H9 (cell line): ENCODE measurements at regions not wholly inside any gene's neighbourhood (a gene's known extent, or its start where the extent isn't known, plus 50 kb on each side); places are given as distances from the start of the nearest gene placed in this dataset.
A peak's percentile ranks its signal among the peaks of the same experiment; 100 is the strongest.

Experiments
- DNase-seq: peaks from one replicate; pipeline ENCODE4 v3.0.0-alpha.2; 2017
- H2AFZ ChIP-seq: one replicate; pipeline ENCODE4 v1.6.1; 2013; ENCODE audit warnings: mild to moderate bottlenecking, low read length, control low read depth, moderate library complexity
- H2AK5ac ChIP-seq: 2 replicates; pipeline ENCODE4 v1.6.1; 2013; ENCODE audit warnings: low read length, control low read depth, mixed read lengths; ENCODE audit not compliant: insufficient read length
- H2BK120ac ChIP-seq: one replicate; pipeline ENCODE4 v1.6.1; 2013; ENCODE audit warnings: low read depth, mild to moderate bottlenecking, low read length, control low read depth, inconsistent platforms; ENCODE audit not compliant: poor library complexity, severe bottlenecking
- H2BK12ac ChIP-seq: 2 replicates; pipeline ENCODE4 v1.6.1; 2013; ENCODE audit warnings: low read length, control low read depth, mixed read lengths, low read depth; ENCODE audit not compliant: insufficient read length
- H2BK15ac ChIP-seq: 2 replicates; pipeline ENCODE4 v1.6.1; 2013; ENCODE audit warnings: low read depth, low read length, control low read depth
- H2BK20ac ChIP-seq: one replicate; pipeline ENCODE4 v1.6.1; 2013; ENCODE audit warnings: low read depth, mild to moderate bottlenecking, low read length, control low read depth, inconsistent platforms; ENCODE audit not compliant: poor library complexity, severe bottlenecking
- H2BK5ac ChIP-seq: 2 replicates; pipeline ENCODE4 v1.6.1; 2013; ENCODE audit warnings: low read length, control low read depth, mixed read lengths; ENCODE audit not compliant: insufficient read length
- H3K14ac ChIP-seq: 2 replicates; pipeline ENCODE4 v1.6.1; 2013; ENCODE audit warnings: low read length, control low read depth; ENCODE audit not compliant: insufficient read depth
- H3K18ac ChIP-seq: 2 replicates; pipeline ENCODE4 v1.6.1; 2013; ENCODE audit warnings: low read depth, mild to moderate bottlenecking, mixed read lengths, low read length, control low read depth; ENCODE audit not compliant: insufficient read length
- H3K23ac ChIP-seq: 2 replicates; pipeline ENCODE4 v1.6.1; 2013; ENCODE audit warnings: low read length, control low read depth, mixed read lengths, low read depth; ENCODE audit not compliant: insufficient read length
- H3K23me2 ChIP-seq: 2 replicates; pipeline ENCODE4 v1.6.1; 2013; ENCODE audit warnings: low read depth, mild to moderate bottlenecking, mixed read lengths, low read length, control low read depth; ENCODE audit not compliant: insufficient read length, poor library complexity, severe bottlenecking
- H3K27ac ChIP-seq: 2 replicates; pipeline ENCODE4 v1.5.1; 2013; ENCODE audit warnings: low read length, control low read depth, mixed read lengths, low read depth; ENCODE audit not compliant: insufficient read length
- H3K27me3 ChIP-seq: 2 replicates; pipeline ENCODE4 v1.6.1; 2013; ENCODE audit warnings: low read length, control low read depth, inconsistent platforms; ENCODE audit not compliant: insufficient read depth
- H3K4ac ChIP-seq: 2 replicates; pipeline ENCODE4 v1.6.1; 2013; ENCODE audit warnings: low read depth, mild to moderate bottlenecking, control low read depth, inconsistent platforms, low read length, moderate library complexity
- H3K4me1 ChIP-seq: 2 replicates; pipeline ENCODE4 v1.6.1; 2013; ENCODE audit warnings: low read length, control low read depth, inconsistent platforms; ENCODE audit not compliant: insufficient read depth
- H3K4me2 ChIP-seq: 2 replicates; pipeline ENCODE4 v1.6.1; 2013; ENCODE audit warnings: low read length, control low read depth, mixed read lengths; ENCODE audit not compliant: insufficient read length, insufficient read depth
- H3K56ac ChIP-seq: 2 replicates; pipeline ENCODE4 v1.6.1; 2013; ENCODE audit warnings: low read depth, mild to moderate bottlenecking, mixed read lengths, low read length, control low read depth; ENCODE audit not compliant: insufficient read length
- H3K79me1 ChIP-seq: 2 replicates; pipeline ENCODE4 v1.6.1; 2013; ENCODE audit warnings: low read depth, mild to moderate bottlenecking, moderate library complexity, low read length, control low read depth, inconsistent platforms; ENCODE audit not compliant: insufficient read depth, poor library complexity, severe bottlenecking
- H3K79me2 ChIP-seq: 2 replicates; pipeline ENCODE4 v1.6.1; 2013; ENCODE audit warnings: low read length, control low read depth, inconsistent platforms; ENCODE audit not compliant: insufficient read depth
- H3K9ac ChIP-seq: 2 replicates; pipeline ENCODE4 v1.6.1; 2013; ENCODE audit warnings: low read length, control low read depth, mixed read lengths; ENCODE audit not compliant: insufficient read length; ENCODE audit errors: extremely low read depth
- H3K9me3 ChIP-seq: one replicate; pipeline ENCODE4 v1.6.1; 2013; ENCODE audit warnings: low read depth, low read length, inconsistent platforms; ENCODE audit not compliant: control insufficient read depth
- H3T11ph ChIP-seq: one replicate; pipeline ENCODE4 v1.6.1; 2013; ENCODE audit warnings: mild to moderate bottlenecking, low read length, control low read depth, inconsistent platforms
- H4K20me1 ChIP-seq: one replicate; pipeline ENCODE4 v1.6.1; 2013; ENCODE audit not compliant: control insufficient read depth, insufficient read length, insufficient read depth
- H4K5ac ChIP-seq: 2 replicates; pipeline ENCODE4 v1.6.1; 2013; ENCODE audit warnings: low read depth, mild to moderate bottlenecking, mixed read lengths, low read length, control low read depth; ENCODE audit not compliant: insufficient read length
- H4K8ac ChIP-seq: replicated peaks from 2 replicates; pipeline ENCODE4 v1.6.1; 2013; ENCODE audit warnings: low read length, control low read depth, mixed read lengths, low read depth; ENCODE audit not compliant: insufficient read length
- H4K91ac ChIP-seq: 2 replicates; pipeline ENCODE4 v1.6.1; 2013; ENCODE audit warnings: low read depth, mild to moderate bottlenecking, moderate library complexity, mixed read lengths, low read length, control low read depth; ENCODE audit not compliant: insufficient read length
- H3K27ac Mint-ChIP-seq, 3 experiments: 2 replicates in 2 of 3; 3 replicates in 1 of 3; pipeline ENCODE4 v1.8.0; 2020 to 2021; ENCODE audit warnings: mixed read lengths in 3 of 3, mild to moderate bottlenecking in 1 of 3, moderate library complexity in 1 of 3
- H3K27me3 Mint-ChIP-seq: 2 replicates; pipeline ENCODE4 v1.8.0; 2021; ENCODE audit warnings: low read depth, mild to moderate bottlenecking, moderate library complexity, mixed read lengths
- H3K36me3 Mint-ChIP-seq, 3 experiments: 2 replicates in 2 of 3; 3 replicates in 1 of 3; pipeline ENCODE4 v1.8.0; 2020 to 2021; ENCODE audit warnings: low read depth in 3 of 3, mixed read lengths in 3 of 3; ENCODE audit not compliant: insufficient read depth in 1 of 3
- H3K4me1 Mint-ChIP-seq, 2 experiments: 2 replicates each; pipeline ENCODE4 v1.8.0; 2020; ENCODE audit warnings: mixed read lengths in 2 of 2
- H3K4me3 Mint-ChIP-seq, 2 experiments: 2 replicates in 1 of 2; 3 replicates in 1 of 2; pipeline ENCODE4 v1.8.0; 2020 to 2021; ENCODE audit warnings: mild to moderate bottlenecking in 2 of 2, mixed read lengths in 2 of 2, moderate library complexity in 1 of 2
- H3K9me3 Mint-ChIP-seq, 2 experiments: 2 replicates in 1 of 2; 3 replicates in 1 of 2; pipeline ENCODE4 v1.8.0; 2020; ENCODE audit warnings: mild to moderate bottlenecking in 2 of 2, mixed read lengths in 2 of 2, moderate library complexity in 1 of 2
- CTCF ChIP-seq: fragments of 200-600 bp; sonication (generic); conservative IDR thresholded peaks from 3 replicates; pipeline ENCODE4 v1.8.0; 2021; ENCODE audit warnings: antibody characterized with exemption, mild to moderate bottlenecking
- WGBS: extraction: QIAGEN DNeasy Blood & Tissue Kit; methylation state at CpG from one replicate; pipeline ENCODE4 v1.1.7; 2013; ENCODE audit warnings: missing lambda C conversion rate, low lambda C conversion rate, mixed read lengths; ENCODE audit not compliant: insufficient read length; ENCODE audit errors: extremely low coverage; 5-methylcytosine and 5-hydroxymethylcytosine counted together

- H3K9me3 ChIP-seq = no peaks in the 10 kb centered on the region
- no peak overlapping the region for H2BK5ac ChIP-seq
- DNase-seq = no peak
- H4K20me1 ChIP-seq = no peaks in the 10 kb centered on the region
- no peak overlapping the region for H2AFZ ChIP-seq
- no peak overlapping the region for H3K23ac ChIP-seq
- H2BK15ac ChIP-seq = no peak overlapping the region
- Mint-ChIP-seq H3K4me3 (no peak overlapping the region), H3K9me3 (no peaks in the 10 kb centered on the region), H3K27me3 (no peaks in the 10 kb centered on the region), H3K27ac (peak overlapping the region in 1 of 3 experiments; percentile 30; a peak in 1 of 7 replicates), H3K36me3 (peaks cover 0 to 2% (median 0%) of the 10 kb centered on the region in 3 experiments; a peak in 1 of 7 replicates), H3K4me1 (peaks cover 25 to 29% of the 10 kb centered on the region in 2 experiments)
- H4K8ac ChIP-seq = no peak overlapping the region
- no peaks in the 10 kb centered on the region for H3K79me2 ChIP-seq
- H4K5ac ChIP-seq = no peak overlapping the region
- no peak overlapping the region for H3T11ph ChIP-seq
- no peak overlapping the region for H3K4me2 ChIP-seq
- H4K91ac ChIP-seq = no peak overlapping the region
- H3K9ac ChIP-seq = no peak overlapping the region
- no CpG with 5 or more reads among the region's 2 CpGs for WGBS
- H2BK20ac ChIP-seq = no peak overlapping the region
- H3K79me1 ChIP-seq = no peaks in the 10 kb centered on the region
- H3K18ac ChIP-seq = no peak overlapping the region
- no peaks in the 10 kb centered on the region for H3K4me1 ChIP-seq
- no peak overlapping the region for H3K27ac ChIP-seq
- H2AK5ac ChIP-seq = no peak overlapping the region
- H3K56ac ChIP-seq = no peak overlapping the region
- no peaks in the 10 kb centered on the region for H3K27me3 ChIP-seq
- H3K14ac ChIP-seq = no peak overlapping the region
- TF ChIP-seq CTCF = no peak
- H2BK12ac ChIP-seq = no peak overlapping the region
- no peak overlapping the region for H2BK120ac ChIP-seq
- H3K4ac ChIP-seq = no peak overlapping the region
- H3K23me2 ChIP-seq = no peaks in the 10 kb centered on the region
Measured at GRCh38 chr17:33595828-33596227, 302.7 kb upstream of the ASIC2 start.
